ENCODE measurements at regions not wholly inside any gene's neighbourhood (a gene's known extent, or its start where the extent isn't known, plus 50 kb on each side); places are given as distances from the start of the nearest gene placed in this dataset.

DNA sequence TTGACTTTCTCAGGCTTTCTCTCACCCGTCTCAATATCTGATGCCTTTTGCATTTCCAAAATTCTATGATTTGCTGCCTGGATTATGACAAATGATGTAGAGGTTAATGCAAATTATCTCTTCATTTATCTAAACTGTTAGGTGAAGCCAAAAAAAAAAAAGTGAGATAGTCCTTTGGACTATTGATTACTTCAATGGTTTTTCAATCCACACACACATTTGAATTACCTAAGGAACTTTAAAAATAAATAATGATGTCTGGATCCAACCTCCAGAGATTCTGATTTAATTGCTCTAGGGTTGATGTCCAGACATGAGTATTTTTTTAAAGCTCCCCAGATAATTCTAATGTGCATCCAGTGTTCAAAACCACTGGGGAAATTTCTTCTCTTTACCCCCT is 379.4 kb downstream of the SPATA31D1 start:
- Histone ChIP-seq H2BK12ac (ENCODE audit: insufficient read length, low read depth, low read length) (no peak overlapping the region), H2AFZ (ENCODE audit: low read length) (no peak overlapping the region), H3K56ac (ENCODE audit: insufficient read length, low read depth, low read length) (no peak overlapping the region), H2BK20ac (ENCODE audit: low read depth, low read length, poor library complexity, severe bottlenecking) (no peak overlapping the region), H3K23me2 (ENCODE audit: insufficient read length, low read depth, low read length, poor library complexity, severe bottlenecking) (no peaks in the 10 kb centered on the region), H4K20me1 (ENCODE audit: control insufficient read depth, insufficient read depth, insufficient read length) (no peaks in the 10 kb centered on the region), H2AK5ac (ENCODE audit: insufficient read length, low read length) (no peak overlapping the region), H3K79me2 (ENCODE audit: insufficient read depth, low read length) (no peaks in the 10 kb centered on the region), H4K5ac (ENCODE audit: insufficient read length, low read depth, low read length) (no peak overlapping the region), H3K27me3 (ENCODE audit: insufficient read depth, low read length) (no peaks in the 10 kb centered on the region), H3K9me3 (ENCODE audit: control insufficient read depth, low read depth, low read length) (no peaks in the 10 kb centered on the region), H4K91ac (ENCODE audit: insufficient read length, low read depth, low read length) (no peak overlapping the region), H2BK15ac (ENCODE audit: low read depth, low read length) (no peak overlapping the region), H2BK120ac (ENCODE audit: low read depth, low read length, poor library complexity, severe bottlenecking) (no peak overlapping the region), H3K4me2 (ENCODE audit: insufficient read depth, insufficient read length, low read length) (no peak overlapping the region), H3K27ac (ENCODE audit: insufficient read length, low read depth, low read length) (no peak overlapping the region), H4K8ac (replicated peaks; ENCODE audit: insufficient read length, low read depth, low read length) (no peak overlapping the region), H3K18ac (ENCODE audit: insufficient read length, low read depth, low read length) (no peak overlapping the region), H3K4ac (ENCODE audit: low read depth, low read length) (no peak overlapping the region), H3K79me1 (ENCODE audit: insufficient read depth, low read depth, low read length, poor library complexity, severe bottlenecking) (no peaks in the 10 kb centered on the region), H3K9ac (ENCODE audit: extremely low read depth, insufficient read length, low read length) (no peak overlapping the region), H3K4me1 (ENCODE audit: insufficient read depth, low read length) (no peaks in the 10 kb centered on the region), H3K14ac (ENCODE audit: insufficient read depth, low read length) (no peak overlapping the region), H3T11ph (ENCODE audit: low read length) (no peak overlapping the region), H3K23ac (ENCODE audit: insufficient read length, low read depth, low read length) (no peak overlapping the region), H2BK5ac (ENCODE audit: insufficient read length, low read length) (no peak overlapping the region)
- no peaks in the 10 kb centered on the region; the same call in 1 of the 2 replicates for H3K27me3 Mint-ChIP-seq (ENCODE audit: low read depth)
- DNase-seq = no peak
- H3K27ac Mint-ChIP-seq = no peak overlapping the region
- no peaks in the 10 kb centered on the region for H3K9me3 Mint-ChIP-seq
- no CpG with 5 or more reads among the region's 1 CpG for WGBS (ENCODE audit: extremely low coverage, insufficient read length, low lambda C conversion rate)
- TF ChIP-seq, protein P1, sequence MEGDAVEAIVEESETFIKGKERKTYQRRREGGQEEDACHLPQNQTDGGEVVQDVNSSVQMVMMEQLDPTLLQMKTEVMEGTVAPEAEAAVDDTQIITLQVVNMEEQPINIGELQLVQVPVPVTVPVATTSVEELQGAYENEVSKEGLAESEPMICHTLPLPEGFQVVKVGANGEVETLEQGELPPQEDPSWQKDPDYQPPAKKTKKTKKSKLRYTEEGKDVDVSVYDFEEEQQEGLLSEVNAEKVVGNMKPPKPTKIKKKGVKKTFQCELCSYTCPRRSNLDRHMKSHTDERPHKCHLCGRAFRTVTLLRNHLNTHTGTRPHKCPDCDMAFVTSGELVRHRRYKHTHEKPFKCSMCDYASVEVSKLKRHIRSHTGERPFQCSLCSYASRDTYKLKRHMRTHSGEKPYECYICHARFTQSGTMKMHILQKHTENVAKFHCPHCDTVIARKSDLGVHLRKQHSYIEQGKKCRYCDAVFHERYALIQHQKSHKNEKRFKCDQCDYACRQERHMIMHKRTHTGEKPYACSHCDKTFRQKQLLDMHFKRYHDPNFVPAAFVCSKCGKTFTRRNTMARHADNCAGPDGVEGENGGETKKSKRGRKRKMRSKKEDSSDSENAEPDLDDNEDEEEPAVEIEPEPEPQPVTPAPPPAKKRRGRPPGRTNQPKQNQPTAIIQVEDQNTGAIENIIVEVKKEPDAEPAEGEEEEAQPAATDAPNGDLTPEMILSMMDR (conservative IDR thresholded peaks at IDR 0.05) = no peak
- H3K4me1 Mint-ChIP-seq = no peaks in the 10 kb centered on the region
- no peak overlapping the region for H3K4me3 Mint-ChIP-seq
- no peaks in the 10 kb centered on the region for H3K36me3 Mint-ChIP-seq (ENCODE audit: insufficient read depth in 1 of 3, low read depth in 3 of 3)
